ENCODE measurements at regions not wholly inside any gene's neighbourhood (a gene's known extent, or its start where the extent isn't known, plus 50 kb on each side); places are given as distances from the start of the nearest gene placed in this dataset.

DNA sequence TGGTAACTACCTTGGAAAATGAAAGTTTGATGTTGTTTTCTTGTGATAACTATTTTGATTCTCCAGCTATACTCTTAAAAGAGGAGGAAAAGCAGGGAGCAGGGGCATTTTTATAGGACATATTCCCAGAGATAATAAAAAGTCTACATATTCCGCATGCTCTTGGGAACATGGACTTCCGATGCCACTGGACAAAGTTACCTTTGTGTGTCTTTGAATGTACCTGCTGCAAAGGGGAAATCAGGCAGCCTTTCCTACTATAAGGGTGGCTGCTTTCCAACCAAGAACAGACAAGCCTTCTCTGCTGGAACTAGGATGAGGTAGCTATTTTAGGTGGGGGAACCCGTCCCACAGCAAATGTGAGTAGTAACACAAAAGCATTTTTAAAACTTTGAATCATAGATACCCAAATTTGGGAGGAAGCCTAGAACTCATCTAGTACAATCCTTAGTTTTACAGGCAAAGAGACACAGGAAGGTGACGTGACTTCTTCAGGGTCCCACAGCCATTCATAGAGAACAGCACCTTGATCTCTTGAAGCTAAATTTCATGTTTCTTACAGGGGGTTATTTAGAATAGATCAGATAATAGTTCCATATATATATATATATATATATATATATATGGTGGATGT lies 179.9 kb downstream of the FASLG start:
- TF ChIP-seq POLR2A (IDR thresholded peaks at IDR 0.05) (no peak), POLR2AphosphoS5 (IDR thresholded peaks at IDR 0.05) (no peak)
- TF ChIP-seq, protein P1, sequence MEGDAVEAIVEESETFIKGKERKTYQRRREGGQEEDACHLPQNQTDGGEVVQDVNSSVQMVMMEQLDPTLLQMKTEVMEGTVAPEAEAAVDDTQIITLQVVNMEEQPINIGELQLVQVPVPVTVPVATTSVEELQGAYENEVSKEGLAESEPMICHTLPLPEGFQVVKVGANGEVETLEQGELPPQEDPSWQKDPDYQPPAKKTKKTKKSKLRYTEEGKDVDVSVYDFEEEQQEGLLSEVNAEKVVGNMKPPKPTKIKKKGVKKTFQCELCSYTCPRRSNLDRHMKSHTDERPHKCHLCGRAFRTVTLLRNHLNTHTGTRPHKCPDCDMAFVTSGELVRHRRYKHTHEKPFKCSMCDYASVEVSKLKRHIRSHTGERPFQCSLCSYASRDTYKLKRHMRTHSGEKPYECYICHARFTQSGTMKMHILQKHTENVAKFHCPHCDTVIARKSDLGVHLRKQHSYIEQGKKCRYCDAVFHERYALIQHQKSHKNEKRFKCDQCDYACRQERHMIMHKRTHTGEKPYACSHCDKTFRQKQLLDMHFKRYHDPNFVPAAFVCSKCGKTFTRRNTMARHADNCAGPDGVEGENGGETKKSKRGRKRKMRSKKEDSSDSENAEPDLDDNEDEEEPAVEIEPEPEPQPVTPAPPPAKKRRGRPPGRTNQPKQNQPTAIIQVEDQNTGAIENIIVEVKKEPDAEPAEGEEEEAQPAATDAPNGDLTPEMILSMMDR (IDR thresholded peaks at IDR 0.05) = no peak

Measured in stomach (tissue), 4 donors.